Activated B cell treated with CpG ODN at 0.5 μM for 24 hours (primary cell): ENCODE measurements at regions not wholly inside any gene's neighbourhood (a gene's known extent, or its start where the extent isn't known, plus 50 kb on each side); places are given as distances from the start of the nearest gene placed in this dataset.

Source experiments
- ATAC-seq: fragments of 200-7000 bp; cut with Tn5 transposase; one replicate; pipeline ENCODE4 v1.10.0; 2021; ENCODE audit warnings: low read depth, mild to moderate bottlenecking, moderate library complexity
- CTCF ChIA-PET: fragments of 350-600 bp; sonication (Branson Sonifier 250); formaldehyde crosslinking; loops from one replicate; lab custom pipeline; 2021; ENCODE audit warnings: antibody characterized with exemption; lab: Charles Lee
- POLR2A ChIA-PET: fragments of 350-600 bp; sonication (Branson Sonifier 250); formaldehyde crosslinking; loops from one replicate; lab custom pipeline; 2021; ENCODE audit warnings: antibody characterized with exemption; lab: Charles Lee
- DNase-seq: peaks from one replicate; pipeline ENCODE4 v3.0.0; 2022
- H3K27ac Mint-ChIP-seq: one replicate; pipeline ENCODE4 v1.8.0; 2020; ENCODE audit warnings: mixed read lengths
- H3K27me3 Mint-ChIP-seq: one replicate; pipeline ENCODE4 v1.8.0; 2021; ENCODE audit warnings: mixed read lengths
- H3K36me3 Mint-ChIP-seq: one replicate; pipeline ENCODE4 v1.8.0; 2021; ENCODE audit warnings: low read depth, mixed read lengths
- H3K4me1 Mint-ChIP-seq: one replicate; pipeline ENCODE4 v1.8.0; 2021; ENCODE audit warnings: mixed read lengths
- H3K4me3 Mint-ChIP-seq: one replicate; pipeline ENCODE4 v1.8.0; 2020; ENCODE audit warnings: mild to moderate bottlenecking, mixed read lengths
- H3K9me3 Mint-ChIP-seq: one replicate; pipeline ENCODE4 v1.8.0; 2020; ENCODE audit warnings: mixed read lengths
- CTCF ChIP-seq: fragments of 200-600 bp; IDR thresholded peaks from one replicate; pipeline ENCODE4 v1.8.0; 2022; ENCODE audit warnings: antibody characterized with exemption, mild to moderate bottlenecking
- intact Hi-C: fragments of 100-400 bp; cut with micrococcal nuclease; formaldehyde crosslinking; loops from one replicate; pipeline ENCODE4 v1.15.1; 2024

- no peak for DNase-seq
- ChIA-PET CTCF (no interaction called here), POLR2A (no interaction called here)
- H3K9me3 Mint-ChIP-seq, result peaks cover 8% of the 10 kb centered on the region
- H3K27ac Mint-ChIP-seq, result no peak overlapping the region
- no peaks in the 10 kb centered on the region for H3K27me3 Mint-ChIP-seq
- no peak overlapping the region for H3K4me3 Mint-ChIP-seq
- no peak for ATAC-seq
- no peaks in the 10 kb centered on the region for H3K4me1 Mint-ChIP-seq
- no peak for TF ChIP-seq CTCF
- intact Hi-C loops, result no loop called here
- no peaks in the 10 kb centered on the region for H3K36me3 Mint-ChIP-seq
Observed at GRCh38 chr6:80690551-80691131, 584.2 kb downstream of the BCKDHB start.

GRCh38 chr6:80689716-80690395, 583.4 kb downstream of the BCKDHB start:
- POLR2A ChIA-PET, result no interaction called here
- ATAC-seq, result no peak
- intact Hi-C loops, result no loop called here
- DNase-seq, result no peak
- CTCF ChIA-PET, result no interaction called here
- TF ChIP-seq CTCF, result no peak
- Mint-ChIP-seq H3K4me3 (no peak overlapping the region), H3K36me3 (no peaks in the 10 kb centered on the region), H3K27ac (no peak overlapping the region), H3K27me3 (no peaks in the 10 kb centered on the region), H3K4me1 (no peaks in the 10 kb centered on the region), H3K9me3 (peaks cover 12% of the 10 kb centered on the region)

DNA sequence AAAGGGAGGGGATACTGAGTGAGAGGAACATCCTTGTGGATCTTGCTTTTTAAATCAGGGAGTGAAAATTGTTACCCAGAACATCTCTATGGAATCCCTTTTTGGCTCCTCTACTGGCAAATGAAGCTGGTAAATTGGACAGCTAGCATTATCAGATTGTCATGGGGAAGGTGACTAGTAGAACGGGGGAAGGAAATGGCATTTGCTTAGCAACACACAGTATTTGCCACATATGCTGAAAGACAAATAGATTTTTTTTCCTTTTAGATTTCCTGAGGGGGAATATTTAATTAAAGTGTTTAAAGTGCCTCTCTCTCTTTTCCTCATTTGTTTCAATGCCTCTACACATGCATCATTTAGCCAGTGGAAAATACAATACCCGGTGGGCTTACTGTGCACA, 573.5 kb downstream of the BCKDHB start:
- ChIA-PET CTCF (no interaction called here), POLR2A (no interaction called here)
- H3K27me3 Mint-ChIP-seq, result no peaks in the 10 kb centered on the region
- no peak overlapping the region for H3K27ac Mint-ChIP-seq
- no peak for DNase-seq
- H3K4me3 Mint-ChIP-seq, result no peak overlapping the region
- no peak for TF ChIP-seq CTCF
- H3K9me3 Mint-ChIP-seq, result peaks cover 1% of the 10 kb centered on the region
- H3K4me1 Mint-ChIP-seq, result no peaks in the 10 kb centered on the region
- ATAC-seq, result no peak
- no peaks in the 10 kb centered on the region for H3K36me3 Mint-ChIP-seq
- intact Hi-C loops, result no loop called here

- no peak for TF ChIP-seq CTCF
- Mint-ChIP-seq H3K4me3 (no peak overlapping the region), H3K4me1 (no peaks in the 10 kb centered on the region), H3K9me3 (peaks cover 1% of the 10 kb centered on the region), H3K27me3 (no peaks in the 10 kb centered on the region), H3K27ac (no peak overlapping the region), H3K36me3 (no peaks in the 10 kb centered on the region)
- ATAC-seq (no peak), DNase-seq (no peak)
- CTCF ChIA-PET, result no interaction called here
- intact Hi-C loops, result no loop called here
- POLR2A ChIA-PET, result no interaction called here
Observed at GRCh38 chr6:80676386-80676785, 569.9 kb downstream of the BCKDHB start.

GRCh38 chr6:80674669-80675068, 568.2 kb downstream of the BCKDHB start:
- no peaks in the 10 kb centered on the region for H3K9me3 Mint-ChIP-seq
- TF ChIP-seq CTCF, result no peak
- intact Hi-C loops, result no loop called here
- H3K27ac Mint-ChIP-seq, result no peak overlapping the region
- no peak overlapping the region for H3K4me3 Mint-ChIP-seq
- no peaks in the 10 kb centered on the region for H3K4me1 Mint-ChIP-seq
- CTCF ChIA-PET, result no interaction called here
- ATAC-seq, result no peak
- no peaks in the 10 kb centered on the region for H3K36me3 Mint-ChIP-seq
- POLR2A ChIA-PET, result no interaction called here
- H3K27me3 Mint-ChIP-seq, result no peaks in the 10 kb centered on the region
- no peak for DNase-seq
